NCI-H1105 (cell line): ENCODE measurements at regions not wholly inside any gene's neighbourhood (a gene's known extent, or its start where the extent isn't known, plus 50 kb on each side); places are given as distances from the start of the nearest gene placed in this dataset.

Experiments
- DNase-seq: peaks from one replicate; lab custom pipeline; 2025; lab: John Stamatoyannopoulos, UW

GRCh38 chr2:16818203-16818556 lies 152.5 kb upstream of the CYRIA start:
- DNase-seq: no peak

- no peak for DNase-seq
Measured at GRCh38 chr2:16817305-16818202, 151.9 kb upstream of the CYRIA start.

- DNase-seq: no peak
Measured at GRCh38 chr2:16816522-16816921, 150.9 kb upstream of the CYRIA start.

GRCh38 chr2:16816016-16816415 lies 150.4 kb upstream of the CYRIA start:
- no peak for DNase-seq

GRCh38 chr2:16813593-16813992 lies 148.0 kb upstream of the CYRIA start:
- no peak for DNase-seq

- DNase-seq: no peak
Measured at GRCh38 chr2:16798472-16798871, 132.8 kb upstream of the CYRIA start.

- no peak for DNase-seq
Measured at GRCh38 chr2:16791496-16791895, 125.9 kb upstream of the CYRIA start.

- DNase-seq: no peak
Measured at GRCh38 chr2:16785149-16785548, 119.5 kb upstream of the CYRIA start.

- no peak for DNase-seq
Measured at GRCh38 chr2:16784652-16785051, 119.0 kb upstream of the CYRIA start.

- no peak for DNase-seq
Measured at GRCh38 chr2:16777123-16777870, 111.7 kb upstream of the CYRIA start.

- DNase-seq: no peak
Measured at GRCh38 chr2:16775899-16776231, 110.2 kb upstream of the CYRIA start.

- no peak for DNase-seq
Measured at GRCh38 chr2:16774980-16775898, 109.6 kb upstream of the CYRIA start.

GRCh38 chr2:16774091-16774490 lies 108.5 kb upstream of the CYRIA start:
- no peak for DNase-seq

- peak; percentile 25 for DNase-seq
Measured at GRCh38 chr2:16773080-16773713, 107.6 kb upstream of the CYRIA start.

GRCh38 chr2:16767789-16768476 lies 102.3 kb upstream of the CYRIA start:
- DNase-seq: no peak

- no peak for DNase-seq
Measured at GRCh38 chr2:16765356-16765755, 99.7 kb upstream of the CYRIA start.

- no peak for DNase-seq
Measured at GRCh38 chr2:16764487-16764886, 98.9 kb upstream of the CYRIA start.

GRCh38 chr2:16763493-16763899 lies 97.9 kb upstream of the CYRIA start:
- no peak for DNase-seq

- DNase-seq: no peak
Measured at GRCh38 chr2:16763056-16763455, 97.4 kb upstream of the CYRIA start.

GRCh38 chr2:16760426-16760825 lies 94.8 kb upstream of the CYRIA start:
- DNase-seq: no peak
